ENCODE measurements at regions not wholly inside any gene's neighbourhood (a gene's known extent, or its start where the extent isn't known, plus 50 kb on each side); places are given as distances from the start of the nearest gene placed in this dataset.
"Not testable (repeated sequence)": the region's sequence is repeated elsewhere in the genome, so short reads cannot be mapped to it uniquely, and the experiment has no call there.

DNA sequence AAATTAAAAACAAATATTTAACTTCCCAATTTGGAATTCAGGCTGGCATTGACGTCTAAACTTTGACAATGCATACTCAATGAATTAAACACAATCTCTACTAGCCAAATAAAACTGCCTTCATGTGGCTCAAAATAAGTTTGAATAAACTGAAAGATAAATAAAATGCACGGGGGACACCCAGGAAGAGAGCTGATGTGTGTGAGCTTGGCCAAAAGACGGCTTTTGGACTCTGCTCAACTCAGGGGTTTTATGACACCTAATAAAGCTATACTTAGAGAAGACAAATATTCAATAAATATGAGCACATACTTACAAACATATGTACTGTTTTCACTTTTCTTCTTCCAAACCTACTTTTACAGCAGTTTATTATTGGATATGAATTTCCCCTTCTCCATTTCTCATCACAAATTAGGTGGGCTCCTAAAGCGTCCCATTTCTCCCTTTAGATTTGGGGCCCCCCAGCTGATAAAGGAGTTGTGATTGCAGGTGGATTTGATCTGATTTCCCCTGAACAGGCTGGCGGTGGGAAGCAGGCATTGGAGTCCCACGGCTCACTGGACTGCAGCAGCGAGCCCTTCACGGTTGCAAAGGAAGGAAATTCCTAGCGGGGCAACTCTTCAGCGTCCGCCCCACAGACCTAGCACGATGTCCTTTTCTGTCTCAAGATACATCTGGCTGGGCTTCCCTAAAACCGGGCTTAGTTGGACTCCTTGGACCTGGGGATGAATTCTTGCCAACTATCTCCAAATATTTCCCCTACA lies 79.6 kb downstream of the INSIG1 start:
- DNase-seq (ENCODE audit: low spot score): no peak

- no peak for DNase-seq (ENCODE audit: low spot score)
These were observed 79.9 kb upstream of the EN2 start for GRCh38 chr7:155377838-155378579.

DNA sequence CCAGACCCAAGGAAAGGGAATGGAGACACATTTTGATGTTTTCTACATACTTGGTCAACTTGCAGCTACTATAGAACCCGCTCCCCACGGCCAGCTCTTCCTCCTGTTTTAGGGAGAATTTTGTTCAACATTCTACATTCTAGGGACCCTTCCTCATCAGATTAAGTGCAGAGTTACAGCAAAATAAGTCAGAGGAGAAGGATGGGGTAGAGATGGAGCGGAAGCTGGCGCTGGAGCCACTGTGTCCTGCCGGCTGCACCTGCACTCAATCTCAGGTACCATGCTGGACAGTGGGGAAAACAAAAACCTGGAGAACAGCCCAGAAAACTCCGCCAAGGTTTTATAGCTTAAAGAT lies 79.4 kb upstream of the EN2 start:
- no peak for DNase-seq (ENCODE audit: low spot score)

DNA sequence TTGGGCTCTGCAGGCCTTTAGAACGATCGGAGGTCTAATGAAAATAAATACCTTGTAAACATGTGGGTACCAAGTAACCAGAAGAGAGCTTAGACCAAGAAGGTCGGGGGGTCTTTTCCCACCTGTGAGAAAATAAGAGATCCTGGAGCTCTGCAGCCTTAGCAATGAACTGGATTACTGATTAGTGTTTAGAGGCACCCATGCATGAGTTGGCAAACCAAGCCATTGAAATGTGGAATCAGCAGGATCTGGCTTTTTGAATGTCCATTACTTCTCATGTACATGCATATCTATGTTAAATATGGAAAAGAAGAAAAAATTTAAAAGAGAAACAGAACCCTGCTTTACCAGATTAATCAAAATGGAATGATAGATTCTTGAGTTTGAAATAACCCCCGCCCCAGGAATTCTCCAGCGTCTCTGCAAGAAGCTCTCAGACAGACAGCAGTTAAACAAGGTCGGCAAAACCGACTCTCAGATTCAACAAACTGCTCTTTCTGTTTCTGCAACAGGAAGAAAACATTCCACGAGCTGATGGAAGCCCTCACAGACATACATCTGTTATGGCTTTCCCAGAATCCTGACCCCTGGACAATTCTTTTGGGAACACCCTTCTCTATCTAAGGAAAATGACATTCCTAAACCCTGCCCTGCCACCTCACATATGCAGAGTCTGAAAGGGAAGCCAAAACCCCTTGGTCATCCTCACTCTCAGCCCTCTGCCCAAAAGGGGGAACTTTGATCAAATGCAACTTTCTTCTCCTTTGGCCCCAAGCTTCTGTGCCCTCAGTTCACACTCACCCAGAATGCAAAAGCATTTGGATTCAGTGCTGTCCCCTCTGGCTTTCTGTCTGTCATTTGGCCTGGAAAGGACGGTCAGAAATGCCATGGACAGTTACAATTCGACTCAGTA lies 78.7 kb upstream of the EN2 start:
- DNase-seq (ENCODE audit: low spot score): no peak

DNA sequence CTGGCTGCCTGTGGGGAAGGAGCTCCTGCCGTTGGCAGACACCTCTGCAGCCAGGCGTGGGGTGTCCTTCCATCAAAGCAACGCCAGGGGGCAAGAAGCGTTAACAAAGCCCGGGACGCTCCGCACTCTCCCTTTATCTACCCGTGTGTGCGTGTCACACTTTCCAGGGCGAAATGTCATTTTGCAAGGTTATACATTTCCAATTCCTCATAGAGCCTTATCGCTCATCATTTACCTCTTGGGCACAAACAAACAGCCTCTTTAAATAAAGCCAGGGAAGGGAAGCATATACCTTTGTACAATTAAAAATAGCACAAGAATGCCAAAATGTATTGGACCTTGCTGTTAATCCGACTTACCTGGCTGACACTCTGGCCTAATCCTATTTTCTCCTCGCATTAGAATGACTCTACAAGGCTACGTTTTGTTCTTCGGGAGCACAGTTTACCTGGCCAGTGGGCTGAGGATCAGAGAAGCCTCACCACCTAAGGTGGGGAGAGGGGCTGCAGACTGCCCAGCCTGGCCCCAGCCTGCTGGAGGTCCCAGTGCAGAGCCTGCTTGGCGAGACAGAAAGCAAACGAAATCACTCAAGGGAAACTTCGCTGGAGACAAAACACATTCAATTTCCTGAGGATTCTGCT lies 77.6 kb upstream of the EN2 start:
- DNase-seq (ENCODE audit: low spot score): peak; percentile 35

DNA sequence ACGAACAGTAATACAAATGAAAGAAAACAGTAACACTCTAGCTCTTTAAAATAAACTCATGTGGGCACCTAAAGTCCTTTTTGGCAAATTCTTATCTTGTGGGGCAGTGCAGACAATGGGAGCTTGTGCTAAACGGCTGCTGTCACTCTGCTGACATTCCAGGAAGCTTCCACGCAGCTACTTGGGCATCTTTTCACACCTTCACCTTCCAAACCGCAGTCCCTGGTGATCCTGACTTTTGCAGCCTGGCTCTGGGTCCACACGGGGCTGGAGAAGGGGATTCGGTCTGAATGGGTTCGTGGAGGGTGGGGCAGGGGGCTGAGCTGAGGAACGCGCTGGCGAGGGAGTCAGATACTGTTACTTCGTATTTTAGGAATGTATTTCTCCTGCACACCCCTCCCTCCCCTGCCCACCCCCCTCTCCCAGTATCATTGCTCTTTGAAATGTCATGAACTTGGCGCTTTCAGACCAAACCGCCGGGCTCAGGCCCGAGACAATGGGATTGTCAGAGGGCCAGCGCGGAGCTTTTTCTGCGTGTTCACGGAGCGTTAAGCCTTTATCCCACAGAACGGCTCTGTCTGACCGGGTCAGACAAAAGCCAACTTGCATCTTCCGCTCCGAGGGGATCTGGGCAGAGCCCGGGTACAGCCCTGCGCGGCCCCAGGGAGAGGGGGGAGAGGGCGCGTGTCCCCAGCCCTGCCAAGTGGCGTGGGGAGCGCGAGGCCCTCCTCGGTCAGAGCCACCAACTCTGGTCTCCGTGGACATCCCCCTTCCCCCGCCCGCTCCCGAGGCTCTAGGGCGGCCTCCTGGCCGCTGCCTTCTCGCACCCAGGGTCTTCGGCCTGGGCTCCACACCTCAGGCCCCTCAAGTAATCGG lies 76.7 kb upstream of the EN2 start:
- DNase-seq (ENCODE audit: low spot score): no peak

GRCh38 chr7:155381852-155382801 lies 75.8 kb upstream of the EN2 start:
- no peak for DNase-seq (ENCODE audit: low spot score)

GRCh38 chr7:155382802-155383171 lies 75.1 kb upstream of the EN2 start:
- no peak for DNase-seq (ENCODE audit: low spot score)

GRCh38 chr7:155383756-155384491 lies 74.0 kb upstream of the EN2 start:
- no peak for DNase-seq (ENCODE audit: low spot score)

GRCh38 chr7:155384751-155385150 lies 73.2 kb upstream of the EN2 start:
- no peak for DNase-seq (ENCODE audit: low spot score)

GRCh38 chr7:155385182-155385581 lies 72.7 kb upstream of the EN2 start:
- not testable (repeated sequence) for DNase-seq (ENCODE audit: low spot score)

- no peak for DNase-seq (ENCODE audit: low spot score)
These were observed 71.3 kb upstream of the EN2 start for GRCh38 chr7:155386608-155387007.

DNA sequence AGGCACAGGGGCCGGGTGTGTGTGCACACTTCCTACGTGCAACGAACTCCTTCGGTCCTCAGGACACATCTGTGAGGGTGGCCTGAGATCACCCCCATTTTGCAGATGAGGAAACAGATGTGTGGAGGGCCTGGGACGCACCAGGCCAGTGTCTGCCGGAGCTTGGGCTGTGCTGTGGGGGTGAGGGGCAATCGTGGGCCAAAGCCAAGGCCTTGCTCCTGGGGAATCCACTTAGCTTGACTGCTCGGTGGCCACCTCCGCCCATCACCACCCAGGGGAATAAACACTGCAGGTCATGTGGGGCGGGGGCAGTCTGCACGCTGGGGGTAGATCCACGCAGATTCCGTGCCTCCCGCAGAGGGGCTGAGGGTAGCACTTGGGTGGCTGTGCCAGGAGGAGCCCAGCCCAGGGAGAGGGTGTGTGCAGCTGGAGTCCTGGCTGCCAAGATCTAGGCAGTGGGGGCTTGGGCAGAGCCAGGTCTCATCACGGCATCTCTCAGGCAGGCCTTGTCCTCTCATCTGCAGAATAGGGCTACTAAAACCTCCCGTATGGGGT lies 70.8 kb upstream of the EN2 start:
- DNase-seq (ENCODE audit: low spot score): no peak

DNA sequence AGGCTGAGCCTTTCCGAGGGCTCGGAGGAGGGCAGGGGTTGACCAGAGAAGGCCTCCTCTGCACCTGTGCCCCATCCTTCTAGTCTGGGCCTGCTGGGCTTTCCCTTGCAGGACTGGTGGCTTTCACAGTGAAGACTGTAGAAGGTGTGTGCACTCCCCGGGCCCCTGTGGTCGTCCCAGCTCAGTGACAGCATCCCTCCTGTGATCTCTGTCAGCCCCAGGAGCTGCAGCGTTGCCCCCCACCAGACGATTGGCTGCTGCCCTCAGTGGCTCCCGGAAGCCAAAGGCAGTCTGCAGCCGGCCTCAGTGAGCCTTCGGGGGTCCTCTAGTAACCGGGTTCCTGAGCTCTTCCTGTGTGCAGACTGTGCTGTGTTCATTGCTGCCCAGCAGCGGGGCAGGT lies 69.4 kb upstream of the EN2 start:
- no peak for DNase-seq (ENCODE audit: low spot score)

DNA sequence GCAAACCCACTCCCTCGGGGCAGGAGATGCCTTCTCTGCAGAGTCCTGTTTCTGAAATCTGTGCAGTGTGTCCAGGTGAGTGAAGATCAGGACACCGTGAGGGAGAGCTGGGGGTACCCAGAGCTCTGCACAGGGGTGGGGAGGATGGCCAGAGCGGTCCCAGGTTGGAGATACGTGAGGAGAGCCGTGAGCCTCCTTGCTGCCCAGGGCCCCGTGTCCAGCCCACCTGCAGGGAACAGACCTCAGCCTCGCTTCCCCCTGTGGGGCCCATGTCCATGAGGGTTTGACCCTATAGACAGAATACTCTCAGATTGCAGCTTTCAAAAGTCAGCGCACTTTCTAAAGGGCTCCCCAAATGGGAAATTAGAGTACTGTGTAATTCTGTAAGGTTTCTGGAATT lies 66.5 kb upstream of the EN2 start:
- DNase-seq (ENCODE audit: low spot score): no peak

DNA sequence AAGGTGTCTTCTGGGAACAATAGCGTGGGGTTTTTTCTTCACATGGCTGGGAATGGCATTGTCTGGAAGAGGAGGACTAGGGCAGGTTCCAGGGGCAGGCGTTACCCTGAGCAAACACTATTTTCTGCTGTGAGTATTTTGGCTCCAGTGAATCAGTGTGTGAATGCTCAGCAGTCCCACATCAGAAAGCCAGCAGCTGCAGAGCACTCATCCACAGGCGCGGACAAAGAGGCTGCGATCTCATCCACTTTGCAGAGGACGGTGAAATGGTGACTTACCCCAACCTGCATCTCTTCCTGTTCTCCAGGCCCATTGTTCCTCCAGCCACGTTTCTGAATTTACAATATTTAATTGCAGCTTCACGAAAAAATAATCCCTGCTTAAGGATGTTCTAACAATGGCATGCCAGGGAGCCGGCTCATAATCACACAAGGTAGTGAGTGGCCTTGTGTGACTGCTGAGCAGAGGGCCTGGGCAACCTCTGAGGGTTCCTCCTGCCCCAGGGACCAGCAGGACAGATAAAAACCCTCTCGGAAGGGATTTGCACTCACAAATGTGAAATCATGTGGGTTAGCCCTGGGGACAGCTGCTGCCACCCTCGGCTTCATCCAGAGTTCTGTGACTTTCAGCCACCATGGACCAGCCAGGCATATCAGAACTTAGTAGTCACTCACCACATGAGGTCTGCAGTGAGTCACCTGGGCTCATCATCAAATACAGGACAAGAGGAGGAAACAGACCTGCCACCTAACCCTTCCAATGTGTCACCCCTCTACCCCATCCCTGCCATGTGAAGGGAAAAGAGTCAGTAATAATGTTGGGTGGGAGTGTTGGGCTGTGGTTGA lies 65.0 kb upstream of the EN2 start:
- DNase-seq (ENCODE audit: low spot score): no peak

GRCh38 chr7:155394413-155394812 lies 63.5 kb upstream of the EN2 start:
- DNase-seq (ENCODE audit: low spot score): no peak

DNA sequence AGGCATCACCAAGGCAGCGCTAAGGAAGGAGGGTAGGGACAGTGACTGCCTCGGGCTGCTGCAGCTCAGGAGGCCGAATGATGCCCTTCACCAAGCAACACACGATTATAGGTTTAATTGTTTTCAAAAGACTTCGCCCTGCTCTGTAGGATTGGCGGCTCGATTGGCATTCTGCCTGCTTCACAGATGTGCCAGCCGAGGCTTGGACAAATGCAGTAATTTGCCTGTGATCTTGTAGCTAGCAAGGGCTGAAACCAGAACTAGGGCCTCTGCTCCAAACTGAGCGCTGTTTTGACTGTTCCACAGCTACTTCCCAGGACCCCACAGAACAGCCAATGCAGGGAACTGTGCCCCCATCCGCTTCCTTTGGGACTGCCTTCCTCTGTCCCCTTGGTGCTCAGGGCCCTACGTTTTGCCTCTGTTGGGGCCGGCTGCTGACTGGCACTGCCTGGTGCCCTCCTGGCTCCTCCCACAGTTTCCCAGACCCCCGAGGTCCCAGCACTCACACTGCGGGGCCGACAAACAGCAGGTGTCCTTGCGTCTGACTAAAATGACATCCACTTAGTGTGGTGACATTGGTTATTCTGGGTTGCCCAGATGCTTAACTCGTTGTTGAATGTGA lies 62.6 kb upstream of the EN2 start:
- DNase-seq (ENCODE audit: low spot score): no peak

Data from hematopoietic multipotent progenitor cell treated with erythropoietin and hydrocortisone succinate and interleukin-3 and kit ligand, for 15 days (in vitro differentiated cells).